ENCODE measurements at regions not wholly inside any gene's neighbourhood (a gene's known extent, or its start where the extent isn't known, plus 50 kb on each side); places are given as distances from the start of the nearest gene placed in this dataset.

DNA sequence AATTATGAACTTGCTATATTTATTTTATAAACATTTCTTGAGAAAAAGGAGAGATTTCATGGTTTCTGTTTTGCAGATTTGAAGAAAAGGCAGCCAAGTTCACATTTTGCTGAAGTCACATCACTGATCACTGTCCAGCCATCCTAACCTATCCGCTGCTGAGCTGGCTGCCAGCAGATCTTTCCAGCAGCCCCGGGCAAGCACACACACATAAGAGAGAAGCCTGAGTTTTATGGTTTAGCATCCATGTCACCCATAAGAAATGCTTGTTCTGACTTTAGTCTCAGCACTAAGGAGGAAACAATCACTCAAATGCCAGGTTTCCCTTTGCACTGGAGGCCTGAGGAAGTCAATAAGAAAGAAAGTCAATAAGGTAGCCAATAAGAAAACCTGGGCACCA lies 287.1 kb downstream of the SMOC2 start:
- WGBS = 49% methylated on average over 2 of the region's 2 CpGs
- intact Hi-C loops (cut with DNase I) = no loop called here

GRCh38 chr6:168726312-168726856 lies 285.4 kb downstream of the SMOC2 start:
- H3K4me3 ChIP-seq = no peak overlapping the region
- DNase-seq (ENCODE audit: low spot score) = no peak
- H3K4me1 ChIP-seq (replicated peaks) = no peaks in the 10 kb centered on the region
- intact Hi-C loops (cut with DNase I) = no loop called here
- H3K27ac ChIP-seq = no peak overlapping the region
- no peaks in the 10 kb centered on the region for H3K9me3 ChIP-seq
- TF ChIP-seq POLR2AphosphoS5 (IDR thresholded peaks at IDR 0.05) = no peak
- no peak for TF ChIP-seq POLR2A (IDR thresholded peaks at IDR 0.05)
- TF ChIP-seq, protein P1, sequence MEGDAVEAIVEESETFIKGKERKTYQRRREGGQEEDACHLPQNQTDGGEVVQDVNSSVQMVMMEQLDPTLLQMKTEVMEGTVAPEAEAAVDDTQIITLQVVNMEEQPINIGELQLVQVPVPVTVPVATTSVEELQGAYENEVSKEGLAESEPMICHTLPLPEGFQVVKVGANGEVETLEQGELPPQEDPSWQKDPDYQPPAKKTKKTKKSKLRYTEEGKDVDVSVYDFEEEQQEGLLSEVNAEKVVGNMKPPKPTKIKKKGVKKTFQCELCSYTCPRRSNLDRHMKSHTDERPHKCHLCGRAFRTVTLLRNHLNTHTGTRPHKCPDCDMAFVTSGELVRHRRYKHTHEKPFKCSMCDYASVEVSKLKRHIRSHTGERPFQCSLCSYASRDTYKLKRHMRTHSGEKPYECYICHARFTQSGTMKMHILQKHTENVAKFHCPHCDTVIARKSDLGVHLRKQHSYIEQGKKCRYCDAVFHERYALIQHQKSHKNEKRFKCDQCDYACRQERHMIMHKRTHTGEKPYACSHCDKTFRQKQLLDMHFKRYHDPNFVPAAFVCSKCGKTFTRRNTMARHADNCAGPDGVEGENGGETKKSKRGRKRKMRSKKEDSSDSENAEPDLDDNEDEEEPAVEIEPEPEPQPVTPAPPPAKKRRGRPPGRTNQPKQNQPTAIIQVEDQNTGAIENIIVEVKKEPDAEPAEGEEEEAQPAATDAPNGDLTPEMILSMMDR (IDR thresholded peaks at IDR 0.05) = no peak
- H3K27me3 ChIP-seq (replicated peaks; ENCODE audit: insufficient read depth) = no peaks in the 10 kb centered on the region
- no peaks in the 10 kb centered on the region for H3K36me3 ChIP-seq
- 92% methylated on average over 12 of the region's 12 CpGs for WGBS

More for the DNA sequence above, 287.1 kb downstream of the SMOC2 start:
- TF ChIP-seq, protein P1 (IDR thresholded peaks at IDR 0.05) = no peak
- no peak for TF ChIP-seq POLR2A (IDR thresholded peaks at IDR 0.05)
- Histone ChIP-seq H3K4me3 (no peak overlapping the region), H3K9me3 (no peaks in the 10 kb centered on the region), H3K4me1 (replicated peaks) (no peaks in the 10 kb centered on the region), H3K27ac (no peak overlapping the region), H3K27me3 (replicated peaks; ENCODE audit: insufficient read depth) (no peaks in the 10 kb centered on the region), H3K36me3 (no peaks in the 10 kb centered on the region)
- no peak for DNase-seq (ENCODE audit: low spot score)

- 49% methylated on average over 12 of the region's 12 CpGs for WGBS
- Histone ChIP-seq H3K27ac (no peak overlapping the region), H3K9me3 (no peaks in the 10 kb centered on the region), H3K4me3 (no peak overlapping the region), H3K36me3 (no peaks in the 10 kb centered on the region), H3K4me1 (replicated peaks) (no peaks in the 10 kb centered on the region), H3K27me3 (replicated peaks; ENCODE audit: insufficient read depth) (no peaks in the 10 kb centered on the region)
- TF ChIP-seq POLR2A (IDR thresholded peaks at IDR 0.05) = no peak
- TF ChIP-seq POLR2AphosphoS5 (IDR thresholded peaks at IDR 0.05) = no peak
- TF ChIP-seq, protein P1 (IDR thresholded peaks at IDR 0.05) = no peak
- intact Hi-C loops (cut with DNase I) = no loop called here
- no peak for DNase-seq (ENCODE audit: low spot score)
These were observed 284.8 kb downstream of the SMOC2 start for GRCh38 chr6:168725802-168726201.

DNA sequence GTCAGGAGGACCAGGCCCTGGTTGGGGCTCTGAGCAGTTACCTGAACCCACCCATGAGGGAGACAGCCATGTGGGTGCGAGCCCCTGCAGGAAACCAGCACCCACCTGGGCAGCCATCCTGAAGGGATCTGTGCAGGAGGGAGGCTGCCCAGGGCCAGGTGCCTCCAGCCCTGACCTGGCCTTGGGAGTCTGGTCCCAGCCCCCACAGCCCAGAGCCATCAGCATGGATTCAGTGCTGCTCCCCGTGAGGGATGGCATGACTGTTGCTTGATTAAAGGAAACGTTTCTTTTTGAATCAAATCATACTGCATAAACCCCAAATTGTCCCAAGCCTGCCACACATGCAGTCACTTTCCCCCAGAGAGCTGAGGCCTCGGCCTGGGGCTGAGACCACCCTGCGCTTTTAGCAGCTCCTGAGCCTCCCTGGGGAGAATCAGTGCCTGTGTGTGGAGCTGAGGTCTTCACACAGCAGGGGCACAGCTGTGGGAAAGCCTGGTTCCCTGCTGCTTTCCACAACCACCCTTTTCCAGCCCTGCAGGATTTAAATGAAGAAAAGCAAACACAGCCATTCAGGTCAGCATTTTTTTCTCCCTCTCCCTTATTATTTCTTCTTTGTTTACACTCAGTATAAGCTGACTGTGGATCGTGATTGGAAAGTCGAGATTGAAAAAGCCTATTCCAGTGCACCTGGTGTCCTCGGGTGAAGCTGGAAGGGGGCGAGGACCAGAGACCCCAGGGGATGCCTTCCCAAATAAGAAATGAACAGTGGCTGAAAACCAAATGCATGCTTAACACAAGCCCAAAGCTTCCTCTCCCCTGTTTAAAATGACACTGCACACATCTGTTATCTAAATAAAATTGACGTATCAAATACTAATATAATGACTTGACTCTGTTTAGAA lies 283.9 kb downstream of the SMOC2 start:
- DNase-seq (ENCODE audit: low spot score) = no peak
- Histone ChIP-seq H3K27ac (no peak overlapping the region), H3K4me3 (no peak overlapping the region), H3K4me1 (replicated peaks) (no peaks in the 10 kb centered on the region), H3K36me3 (no peaks in the 10 kb centered on the region), H3K9me3 (no peaks in the 10 kb centered on the region), H3K27me3 (replicated peaks; ENCODE audit: insufficient read depth) (no peaks in the 10 kb centered on the region)
- intact Hi-C loops (cut with DNase I) = no loop called here
- TF ChIP-seq, protein P1 (IDR thresholded peaks at IDR 0.05) = no peak
- TF ChIP-seq POLR2A (IDR thresholded peaks at IDR 0.05) (no peak), POLR2AphosphoS5 (IDR thresholded peaks at IDR 0.05) (no peak)
- 76% methylated on average over 10 of the region's 10 CpGs for WGBS

GRCh38 chr6:168724033-168724432 lies 283.0 kb downstream of the SMOC2 start:
- H3K4me3 ChIP-seq = no peak overlapping the region
- H3K36me3 ChIP-seq = no peaks in the 10 kb centered on the region
- TF ChIP-seq POLR2AphosphoS5 (IDR thresholded peaks at IDR 0.05) = no peak
- TF ChIP-seq, protein P1 (IDR thresholded peaks at IDR 0.05) = no peak
- no peaks in the 10 kb centered on the region for H3K4me1 ChIP-seq (replicated peaks)
- H3K9me3 ChIP-seq = no peaks in the 10 kb centered on the region
- H3K27me3 ChIP-seq (replicated peaks; ENCODE audit: insufficient read depth) = no peaks in the 10 kb centered on the region
- no peak for DNase-seq (ENCODE audit: low spot score)
- intact Hi-C loops (cut with DNase I) = no loop called here
- WGBS = 100% methylated on average over 1 of the region's 1 CpG
- H3K27ac ChIP-seq = no peak overlapping the region
